H9 (cell line): ENCODE measurements at regions not wholly inside any gene's neighbourhood (a gene's known extent, or its start where the extent isn't known, plus 50 kb on each side); places are given as distances from the start of the nearest gene placed in this dataset.

Experiments
- DNase-seq: peaks from one replicate; pipeline ENCODE4 v3.0.0-alpha.2; 2017
- H2AFZ ChIP-seq: one replicate; pipeline ENCODE4 v1.6.1; 2013; ENCODE audit warnings: mild to moderate bottlenecking, low read length, control low read depth, moderate library complexity
- H2AK5ac ChIP-seq: 2 replicates; pipeline ENCODE4 v1.6.1; 2013; ENCODE audit warnings: low read length, control low read depth, mixed read lengths; ENCODE audit not compliant: insufficient read length
- H2BK120ac ChIP-seq: one replicate; pipeline ENCODE4 v1.6.1; 2013; ENCODE audit warnings: low read depth, mild to moderate bottlenecking, low read length, control low read depth, inconsistent platforms; ENCODE audit not compliant: poor library complexity, severe bottlenecking
- H2BK12ac ChIP-seq: 2 replicates; pipeline ENCODE4 v1.6.1; 2013; ENCODE audit warnings: low read length, control low read depth, mixed read lengths, low read depth; ENCODE audit not compliant: insufficient read length
- H2BK15ac ChIP-seq: 2 replicates; pipeline ENCODE4 v1.6.1; 2013; ENCODE audit warnings: low read depth, low read length, control low read depth
- H2BK20ac ChIP-seq: one replicate; pipeline ENCODE4 v1.6.1; 2013; ENCODE audit warnings: low read depth, mild to moderate bottlenecking, low read length, control low read depth, inconsistent platforms; ENCODE audit not compliant: poor library complexity, severe bottlenecking
- H2BK5ac ChIP-seq: 2 replicates; pipeline ENCODE4 v1.6.1; 2013; ENCODE audit warnings: low read length, control low read depth, mixed read lengths; ENCODE audit not compliant: insufficient read length
- H3K14ac ChIP-seq: 2 replicates; pipeline ENCODE4 v1.6.1; 2013; ENCODE audit warnings: low read length, control low read depth; ENCODE audit not compliant: insufficient read depth
- H3K18ac ChIP-seq: 2 replicates; pipeline ENCODE4 v1.6.1; 2013; ENCODE audit warnings: low read depth, mild to moderate bottlenecking, mixed read lengths, low read length, control low read depth; ENCODE audit not compliant: insufficient read length
- H3K23ac ChIP-seq: 2 replicates; pipeline ENCODE4 v1.6.1; 2013; ENCODE audit warnings: low read length, control low read depth, mixed read lengths, low read depth; ENCODE audit not compliant: insufficient read length
- H3K23me2 ChIP-seq: 2 replicates; pipeline ENCODE4 v1.6.1; 2013; ENCODE audit warnings: low read depth, mild to moderate bottlenecking, mixed read lengths, low read length, control low read depth; ENCODE audit not compliant: insufficient read length, poor library complexity, severe bottlenecking
- H3K27ac ChIP-seq: 2 replicates; pipeline ENCODE4 v1.5.1; 2013; ENCODE audit warnings: low read length, control low read depth, mixed read lengths, low read depth; ENCODE audit not compliant: insufficient read length
- H3K27me3 ChIP-seq: 2 replicates; pipeline ENCODE4 v1.6.1; 2013; ENCODE audit warnings: low read length, control low read depth, inconsistent platforms; ENCODE audit not compliant: insufficient read depth
- H3K4ac ChIP-seq: 2 replicates; pipeline ENCODE4 v1.6.1; 2013; ENCODE audit warnings: low read depth, mild to moderate bottlenecking, control low read depth, inconsistent platforms, low read length, moderate library complexity
- H3K4me1 ChIP-seq: 2 replicates; pipeline ENCODE4 v1.6.1; 2013; ENCODE audit warnings: low read length, control low read depth, inconsistent platforms; ENCODE audit not compliant: insufficient read depth
- H3K4me2 ChIP-seq: 2 replicates; pipeline ENCODE4 v1.6.1; 2013; ENCODE audit warnings: low read length, control low read depth, mixed read lengths; ENCODE audit not compliant: insufficient read length, insufficient read depth
- H3K56ac ChIP-seq: 2 replicates; pipeline ENCODE4 v1.6.1; 2013; ENCODE audit warnings: low read depth, mild to moderate bottlenecking, mixed read lengths, low read length, control low read depth; ENCODE audit not compliant: insufficient read length
- H3K79me1 ChIP-seq: 2 replicates; pipeline ENCODE4 v1.6.1; 2013; ENCODE audit warnings: low read depth, mild to moderate bottlenecking, moderate library complexity, low read length, control low read depth, inconsistent platforms; ENCODE audit not compliant: insufficient read depth, poor library complexity, severe bottlenecking
- H3K79me2 ChIP-seq: 2 replicates; pipeline ENCODE4 v1.6.1; 2013; ENCODE audit warnings: low read length, control low read depth, inconsistent platforms; ENCODE audit not compliant: insufficient read depth
- H3K9ac ChIP-seq: 2 replicates; pipeline ENCODE4 v1.6.1; 2013; ENCODE audit warnings: low read length, control low read depth, mixed read lengths; ENCODE audit not compliant: insufficient read length; ENCODE audit errors: extremely low read depth
- H3K9me3 ChIP-seq: one replicate; pipeline ENCODE4 v1.6.1; 2013; ENCODE audit warnings: low read depth, low read length, inconsistent platforms; ENCODE audit not compliant: control insufficient read depth
- H3T11ph ChIP-seq: one replicate; pipeline ENCODE4 v1.6.1; 2013; ENCODE audit warnings: mild to moderate bottlenecking, low read length, control low read depth, inconsistent platforms
- H4K20me1 ChIP-seq: one replicate; pipeline ENCODE4 v1.6.1; 2013; ENCODE audit not compliant: control insufficient read depth, insufficient read length, insufficient read depth
- H4K5ac ChIP-seq: 2 replicates; pipeline ENCODE4 v1.6.1; 2013; ENCODE audit warnings: low read depth, mild to moderate bottlenecking, mixed read lengths, low read length, control low read depth; ENCODE audit not compliant: insufficient read length
- H4K8ac ChIP-seq: replicated peaks from 2 replicates; pipeline ENCODE4 v1.6.1; 2013; ENCODE audit warnings: low read length, control low read depth, mixed read lengths, low read depth; ENCODE audit not compliant: insufficient read length
- H4K91ac ChIP-seq: 2 replicates; pipeline ENCODE4 v1.6.1; 2013; ENCODE audit warnings: low read depth, mild to moderate bottlenecking, moderate library complexity, mixed read lengths, low read length, control low read depth; ENCODE audit not compliant: insufficient read length
- H3K27ac Mint-ChIP-seq, 3 experiments: 2 replicates in 2 of 3; 3 replicates in 1 of 3; pipeline ENCODE4 v1.8.0; 2020 to 2021; ENCODE audit warnings: mixed read lengths in 3 of 3, mild to moderate bottlenecking in 1 of 3, moderate library complexity in 1 of 3
- H3K27me3 Mint-ChIP-seq: 2 replicates; pipeline ENCODE4 v1.8.0; 2021; ENCODE audit warnings: low read depth, mild to moderate bottlenecking, moderate library complexity, mixed read lengths
- H3K36me3 Mint-ChIP-seq, 3 experiments: 2 replicates in 2 of 3; 3 replicates in 1 of 3; pipeline ENCODE4 v1.8.0; 2020 to 2021; ENCODE audit warnings: low read depth in 3 of 3, mixed read lengths in 3 of 3; ENCODE audit not compliant: insufficient read depth in 1 of 3
- H3K4me1 Mint-ChIP-seq, 2 experiments: 2 replicates each; pipeline ENCODE4 v1.8.0; 2020; ENCODE audit warnings: mixed read lengths in 2 of 2
- H3K4me3 Mint-ChIP-seq, 2 experiments: 2 replicates in 1 of 2; 3 replicates in 1 of 2; pipeline ENCODE4 v1.8.0; 2020 to 2021; ENCODE audit warnings: mild to moderate bottlenecking in 2 of 2, mixed read lengths in 2 of 2, moderate library complexity in 1 of 2
- H3K9me3 Mint-ChIP-seq, 2 experiments: 2 replicates in 1 of 2; 3 replicates in 1 of 2; pipeline ENCODE4 v1.8.0; 2020; ENCODE audit warnings: mild to moderate bottlenecking in 2 of 2, mixed read lengths in 2 of 2, moderate library complexity in 1 of 2
- WGBS: extraction: QIAGEN DNeasy Blood & Tissue Kit; methylation state at CpG from one replicate; pipeline ENCODE4 v1.1.7; 2013; ENCODE audit warnings: missing lambda C conversion rate, low lambda C conversion rate, mixed read lengths; ENCODE audit not compliant: insufficient read length; ENCODE audit errors: extremely low coverage; 5-methylcytosine and 5-hydroxymethylcytosine counted together
- TF ChIP-seq, protein P1 (sequence below): fragments of 200-600 bp; sonication (generic); conservative IDR thresholded peaks from 3 replicates; pipeline ENCODE4 v1.8.0; 2021; ENCODE audit warnings: antibody characterized with exemption, mild to moderate bottlenecking

DNA sequence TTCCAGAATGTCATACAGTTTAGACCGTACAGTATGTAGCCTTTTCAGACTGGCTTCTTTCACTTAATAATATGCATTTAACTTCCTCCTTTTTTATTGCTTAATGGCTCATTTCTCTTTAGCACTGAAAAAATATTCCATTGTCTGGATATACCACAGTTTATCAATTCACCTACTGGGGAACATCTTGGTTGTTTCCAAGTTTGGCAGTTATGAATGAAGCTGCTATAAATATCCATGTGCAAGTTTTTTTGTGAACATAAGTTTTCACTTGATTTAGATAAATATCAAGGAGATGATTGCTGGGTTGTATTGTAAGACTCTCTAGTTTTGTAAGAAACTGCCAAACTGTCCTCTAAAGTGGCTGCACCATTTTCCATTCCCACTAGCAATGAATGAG, 375.5 kb downstream of the PCDH18 start:
- no CpG with 5 or more reads among the region's 1 CpG for WGBS
- Histone ChIP-seq H2BK12ac (no peak overlapping the region), H2AK5ac (no peak overlapping the region), H4K5ac (no peak overlapping the region), H3K23me2 (no peaks in the 10 kb centered on the region), H2BK120ac (no peak overlapping the region), H3K23ac (no peak overlapping the region), H2AFZ (no peak overlapping the region), H3K4ac (no peak overlapping the region), H3T11ph (no peak overlapping the region), H3K9ac (no peak overlapping the region), H3K56ac (no peak overlapping the region), H3K4me1 (no peaks in the 10 kb centered on the region), H4K91ac (no peak overlapping the region), H3K27ac (no peak overlapping the region), H2BK5ac (no peak overlapping the region), H4K8ac (no peak overlapping the region), H4K20me1 (no peaks in the 10 kb centered on the region), H2BK15ac (no peak overlapping the region), H3K9me3 (no peaks in the 10 kb centered on the region), H3K4me2 (no peak overlapping the region), H3K27me3 (no peaks in the 10 kb centered on the region), H3K79me1 (no peaks in the 10 kb centered on the region), H3K79me2 (no peaks in the 10 kb centered on the region), H3K14ac (no peak overlapping the region), H3K18ac (no peak overlapping the region), H2BK20ac (no peak overlapping the region)
- Mint-ChIP-seq H3K27ac (no peak overlapping the region; a peak in 1 of 7 replicates), H3K27me3 (no peaks in the 10 kb centered on the region), H3K4me1 (no peaks in the 10 kb centered on the region), H3K9me3 (no peaks in the 10 kb centered on the region; a peak in 1 of 5 replicates), H3K4me3 (no peak overlapping the region), H3K36me3 (no peaks in the 10 kb centered on the region)
- TF ChIP-seq, protein P1, sequence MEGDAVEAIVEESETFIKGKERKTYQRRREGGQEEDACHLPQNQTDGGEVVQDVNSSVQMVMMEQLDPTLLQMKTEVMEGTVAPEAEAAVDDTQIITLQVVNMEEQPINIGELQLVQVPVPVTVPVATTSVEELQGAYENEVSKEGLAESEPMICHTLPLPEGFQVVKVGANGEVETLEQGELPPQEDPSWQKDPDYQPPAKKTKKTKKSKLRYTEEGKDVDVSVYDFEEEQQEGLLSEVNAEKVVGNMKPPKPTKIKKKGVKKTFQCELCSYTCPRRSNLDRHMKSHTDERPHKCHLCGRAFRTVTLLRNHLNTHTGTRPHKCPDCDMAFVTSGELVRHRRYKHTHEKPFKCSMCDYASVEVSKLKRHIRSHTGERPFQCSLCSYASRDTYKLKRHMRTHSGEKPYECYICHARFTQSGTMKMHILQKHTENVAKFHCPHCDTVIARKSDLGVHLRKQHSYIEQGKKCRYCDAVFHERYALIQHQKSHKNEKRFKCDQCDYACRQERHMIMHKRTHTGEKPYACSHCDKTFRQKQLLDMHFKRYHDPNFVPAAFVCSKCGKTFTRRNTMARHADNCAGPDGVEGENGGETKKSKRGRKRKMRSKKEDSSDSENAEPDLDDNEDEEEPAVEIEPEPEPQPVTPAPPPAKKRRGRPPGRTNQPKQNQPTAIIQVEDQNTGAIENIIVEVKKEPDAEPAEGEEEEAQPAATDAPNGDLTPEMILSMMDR, result no peak
- no peak for DNase-seq
